Endothelial cell of umbilical vein (primary cell): ENCODE measurements at regions not wholly inside any gene's neighbourhood (a gene's known extent, or its start where the extent isn't known, plus 50 kb on each side); places are given as distances from the start of the nearest gene placed in this dataset.
"Not testable (repeated sequence)": the region's sequence is repeated elsewhere in the genome, so short reads cannot be mapped to it uniquely, and the experiment has no call there.

ENCODE experiments used
- BruUV-seq: library from RNA; stranded (reverse); fragments of 400-500 nt; replicated peaks from 2 replicates; lab custom pipeline; 2021; lab: Mats Ljungman, UMichigan
- CTCF ChIA-PET: fragments of 300-600, 350-600 bp; sonication (Branson Sonifier 250); formaldehyde crosslinking; loops from one replicate; lab custom pipeline; 2021; ENCODE audit warnings: antibody characterized with exemption, inconsistent platforms; lab: Charles Lee
- POLR2A ChIA-PET: fragments of 300-600, 350-600 bp; sonication (Branson Sonifier 250); formaldehyde crosslinking; loops from one replicate; lab custom pipeline; 2021; ENCODE audit warnings: antibody characterized with exemption, inconsistent platforms; lab: Charles Lee
- DNase-seq: peaks from one replicate; pipeline ENCODE4 v3.0.0-alpha.2; 2011; ENCODE audit warnings: low read depth, low spot score
- FAIRE-seq: peaks from 2 replicates; lab custom pipeline; 2011; peaks lifted over from hg19 to GRCh38; lab: Jason Lieb, UNC
- H2AFZ ChIP-seq: 2 replicates; pipeline ENCODE4 v1.6.0; 2012; ENCODE audit warnings: low read depth, low read length, control low read depth, inconsistent platforms
- H3K27ac ChIP-seq: 2 replicates; pipeline ENCODE4 v1.5.1; 2011; ENCODE audit warnings: low read depth, mild to moderate bottlenecking, control low read depth, low read length, moderate library complexity; ENCODE audit not compliant: insufficient read depth
- H3K27me3 ChIP-seq, 2 experiments: 2 replicates each; pipeline versions ENCODE4 v1.6.0 to v1.6.1; 2011; ENCODE audit warnings: low read length in 2 of 2, mixed read lengths in 1 of 2; ENCODE audit not compliant: control insufficient read depth in 2 of 2, insufficient read depth in 2 of 2
- H3K36me3 ChIP-seq, 2 experiments: 2 replicates in 1 of 2; 3 replicates in 1 of 2; pipeline ENCODE4 v1.5.1; 2011; ENCODE audit warnings: low read length in 2 of 2, mild to moderate bottlenecking in 1 of 2, moderate library complexity in 1 of 2; ENCODE audit not compliant: control insufficient read depth in 2 of 2, insufficient read depth in 2 of 2; ENCODE audit errors: extremely low read depth in 1 of 2
- H3K4me1 ChIP-seq: 3 replicates; pipeline ENCODE4 v1.5.1; 2011; ENCODE audit warnings: mild to moderate bottlenecking, low read length; ENCODE audit not compliant: control insufficient read depth, insufficient read depth; ENCODE audit errors: extremely low read depth
- H3K4me2 ChIP-seq: 2 replicates; pipeline ENCODE4 v1.6.1; 2011; ENCODE audit warnings: low read length, control low read depth, mixed read lengths; ENCODE audit not compliant: insufficient read depth
- H3K4me3 ChIP-seq, 3 experiments: fragments of 200-600 bp in 1 of 3; sonication (generic), shearing (Covaris generic) in 1 of 3; replicated peaks in 1 of 3; 2 replicates each; pipeline ENCODE4 v1.5.1; 2011 to 2016; ENCODE audit warnings: control low read depth in 3 of 3, low read length in 3 of 3, mild to moderate bottlenecking in 2 of 3, inconsistent platforms in 1 of 3, low read depth in 1 of 3, moderate library complexity in 1 of 3; ENCODE audit not compliant: insufficient read depth in 1 of 3
- H3K79me2 ChIP-seq: 2 replicates; pipeline ENCODE4 v1.6.0; 2012; ENCODE audit warnings: low read length, inconsistent platforms; ENCODE audit not compliant: control insufficient read depth, insufficient read depth
- H3K9ac ChIP-seq: replicated peaks from 2 replicates; pipeline ENCODE3; 2011; ENCODE audit warnings: low read length, control low read depth; ENCODE audit not compliant: insufficient read depth; ENCODE audit errors: extremely low read depth
- H3K9me1 ChIP-seq: replicated peaks from 3 replicates; pipeline ENCODE4 v1.6.0; 2011; ENCODE audit warnings: mild to moderate bottlenecking, low read length; ENCODE audit not compliant: control insufficient read depth, insufficient read depth; ENCODE audit errors: extremely low read depth
- H3K9me3 ChIP-seq: replicated peaks from 2 replicates; pipeline ENCODE4 v1.5.1; 2012; ENCODE audit warnings: low read length, inconsistent platforms; ENCODE audit not compliant: control insufficient read depth, insufficient read depth
- H4K20me1 ChIP-seq: replicated peaks from 2 replicates; pipeline ENCODE3; 2011; ENCODE audit warnings: mild to moderate bottlenecking, low read length; ENCODE audit not compliant: control insufficient read depth, insufficient read depth; ENCODE audit errors: extremely low read depth
- EZH2 ChIP-seq: IDR thresholded peaks from 2 replicates; pipeline ENCODE4 v1.6.1; 2012; ENCODE audit warnings: borderline replicate concordance, low read depth, mild to moderate bottlenecking, moderate library complexity, low read length, inconsistent platforms; ENCODE audit not compliant: severe bottlenecking
- FOS ChIP-seq: IDR thresholded peaks from 2 replicates; pipeline ENCODE4 v1.6.1; 2011; ENCODE audit warnings: mild to moderate bottlenecking, low read length, moderate library complexity, borderline replicate concordance; ENCODE audit not compliant: insufficient read depth
- GATA2 ChIP-seq: IDR thresholded peaks from 2 replicates; pipeline ENCODE4 v1.7.0; 2011; ENCODE audit warnings: low read depth, mild to moderate bottlenecking, moderate library complexity, mixed read lengths, low read length; ENCODE audit not compliant: insufficient read length, insufficient read depth
- JUN ChIP-seq: IDR thresholded peaks from 2 replicates; pipeline ENCODE4 v1.6.1; 2011; ENCODE audit warnings: borderline replicate concordance, low read depth; ENCODE audit not compliant: insufficient read length, insufficient read depth
- MYC ChIP-seq: IDR thresholded peaks from one replicate; pipeline ENCODE4 v1.6.1; 2011; ENCODE audit warnings: mild to moderate bottlenecking, low read depth, low read length
- POLR2A ChIP-seq: IDR thresholded peaks from 2 replicates; pipeline ENCODE4 v1.6.1; 2012; ENCODE audit warnings: low read depth, mild to moderate bottlenecking, control low read depth, low read length
- POLR2AphosphoS5 ChIP-seq: IDR thresholded peaks from 2 replicates; pipeline ENCODE4 v1.6.1; 2012; ENCODE audit warnings: low read depth, mild to moderate bottlenecking, control low read depth, low read length, moderate library complexity; ENCODE audit not compliant: insufficient read depth
- dilution Hi-C: fragments of 300-500 bp; cut with MboI; formaldehyde crosslinking; loops from one replicate; pipeline ENCODE4 v1.15.0; 2019; ENCODE audit warnings: low sequenced_read_pairs; ENCODE audit not compliant: extremely low pct_ligation_motif_present
- intact Hi-C: fragments of 100-400 bp; cut with micrococcal nuclease; formaldehyde crosslinking; loops from one replicate; pipeline ENCODE4 v1.10.0; 2022
- TF ChIP-seq, protein P1 (sequence below), 2 donors: IDR thresholded peaks; 1 replicate in 1 of 2; 2 replicates in 1 of 2; pipeline ENCODE4 v1.5.1; 2011; ENCODE audit warnings: low read length in 2 of 2, mild to moderate bottlenecking in 2 of 2, moderate library complexity in 2 of 2, control low read depth in 1 of 2, inconsistent platforms in 1 of 2, low read depth in 1 of 2; ENCODE audit not compliant: insufficient read depth in 1 of 2; ENCODE audit errors: extremely low read depth in 1 of 2
- TF ChIP-seq, protein P2 (sequence below): IDR thresholded peaks from 2 replicates; pipeline ENCODE4 v1.6.1; 2011; ENCODE audit not compliant: insufficient read depth, insufficient read length

DNA sequence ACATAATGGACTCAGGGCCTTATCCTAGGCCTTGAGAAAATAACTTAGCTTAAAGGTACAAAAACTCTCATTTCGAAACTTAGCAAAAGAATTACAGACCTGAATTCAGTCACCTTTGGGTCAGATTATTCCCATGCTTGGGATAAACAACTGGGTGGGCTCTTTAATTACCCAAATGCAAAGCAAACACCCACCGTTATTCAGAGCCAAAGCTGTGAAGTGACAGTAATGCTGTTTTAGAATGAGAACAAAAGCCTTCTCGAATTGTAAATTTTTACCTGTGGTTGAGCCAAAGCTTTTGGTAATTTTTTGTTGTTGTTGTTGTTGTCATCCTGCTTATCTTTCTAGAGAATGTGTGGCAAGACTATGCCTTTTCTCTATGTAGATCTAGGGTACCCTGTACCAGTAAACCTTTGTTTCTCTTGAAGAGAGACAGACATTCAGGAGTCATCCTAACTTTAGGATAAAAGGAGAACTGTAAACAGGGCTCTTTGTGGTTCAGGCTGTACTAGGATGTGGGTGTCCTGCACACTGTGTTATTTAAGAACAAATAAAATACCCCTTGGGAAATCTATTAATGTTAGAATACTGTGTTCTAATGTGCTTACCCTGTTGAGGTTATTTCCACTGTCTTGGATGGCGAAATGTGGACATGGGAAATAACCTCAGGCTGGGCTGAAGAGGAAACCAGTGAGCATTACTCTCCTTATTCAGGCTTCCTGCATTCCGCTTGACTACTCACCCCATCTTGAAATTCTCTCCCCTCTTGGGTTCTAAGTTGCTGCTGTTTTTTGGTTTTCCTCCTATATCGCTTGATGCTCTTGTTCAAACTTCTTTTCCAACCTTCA, 480.7 kb downstream of the CD83 start:
- H3K79me2 ChIP-seq: no peaks in the 10 kb centered on the region
- H3K27ac ChIP-seq: no peak overlapping the region
- no peak for TF ChIP-seq FOS
- no peak for TF ChIP-seq EZH2
- TF ChIP-seq POLR2AphosphoS5: no peak
- no peak for TF ChIP-seq JUN
- no peak for TF ChIP-seq POLR2A
- TF ChIP-seq, protein P1, sequence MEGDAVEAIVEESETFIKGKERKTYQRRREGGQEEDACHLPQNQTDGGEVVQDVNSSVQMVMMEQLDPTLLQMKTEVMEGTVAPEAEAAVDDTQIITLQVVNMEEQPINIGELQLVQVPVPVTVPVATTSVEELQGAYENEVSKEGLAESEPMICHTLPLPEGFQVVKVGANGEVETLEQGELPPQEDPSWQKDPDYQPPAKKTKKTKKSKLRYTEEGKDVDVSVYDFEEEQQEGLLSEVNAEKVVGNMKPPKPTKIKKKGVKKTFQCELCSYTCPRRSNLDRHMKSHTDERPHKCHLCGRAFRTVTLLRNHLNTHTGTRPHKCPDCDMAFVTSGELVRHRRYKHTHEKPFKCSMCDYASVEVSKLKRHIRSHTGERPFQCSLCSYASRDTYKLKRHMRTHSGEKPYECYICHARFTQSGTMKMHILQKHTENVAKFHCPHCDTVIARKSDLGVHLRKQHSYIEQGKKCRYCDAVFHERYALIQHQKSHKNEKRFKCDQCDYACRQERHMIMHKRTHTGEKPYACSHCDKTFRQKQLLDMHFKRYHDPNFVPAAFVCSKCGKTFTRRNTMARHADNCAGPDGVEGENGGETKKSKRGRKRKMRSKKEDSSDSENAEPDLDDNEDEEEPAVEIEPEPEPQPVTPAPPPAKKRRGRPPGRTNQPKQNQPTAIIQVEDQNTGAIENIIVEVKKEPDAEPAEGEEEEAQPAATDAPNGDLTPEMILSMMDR (IDR thresholded peaks at IDR 0.05; ENCODE audit: extremely low read depth in 1 of 2, insufficient read depth in 1 of 2, low read depth in 1 of 2, low read length in 2 of 2): no peak
- TF ChIP-seq MYC: no peak
- TF ChIP-seq GATA2: no peak
- TF ChIP-seq, protein P2, sequence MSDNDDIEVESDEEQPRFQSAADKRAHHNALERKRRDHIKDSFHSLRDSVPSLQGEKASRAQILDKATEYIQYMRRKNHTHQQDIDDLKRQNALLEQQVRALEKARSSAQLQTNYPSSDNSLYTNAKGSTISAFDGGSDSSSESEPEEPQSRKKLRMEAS: no peak
- no TSS peak for BruUV-seq
- peaks cover 4% of the 10 kb centered on the region for H3K9me3 ChIP-seq
- H2AFZ ChIP-seq: no peak overlapping the region
- H3K27me3 ChIP-seq: no peaks in the 10 kb centered on the region
- H3K9ac ChIP-seq: no peak overlapping the region
- dilution Hi-C loops (no loop called here), intact Hi-C loops (no loop called here)
- H3K4me2 ChIP-seq: no peak overlapping the region
- no peak overlapping the region for H3K4me3 ChIP-seq
- FAIRE-seq (no peak), DNase-seq (no peak)
- no peaks in the 10 kb centered on the region for H4K20me1 ChIP-seq
- ChIA-PET CTCF (no interaction called here), POLR2A (no interaction called here)
- H3K36me3 ChIP-seq: no peaks in the 10 kb centered on the region
- no peaks in the 10 kb centered on the region for H3K4me1 ChIP-seq
- H3K9me1 ChIP-seq: no peaks in the 10 kb centered on the region

DNA sequence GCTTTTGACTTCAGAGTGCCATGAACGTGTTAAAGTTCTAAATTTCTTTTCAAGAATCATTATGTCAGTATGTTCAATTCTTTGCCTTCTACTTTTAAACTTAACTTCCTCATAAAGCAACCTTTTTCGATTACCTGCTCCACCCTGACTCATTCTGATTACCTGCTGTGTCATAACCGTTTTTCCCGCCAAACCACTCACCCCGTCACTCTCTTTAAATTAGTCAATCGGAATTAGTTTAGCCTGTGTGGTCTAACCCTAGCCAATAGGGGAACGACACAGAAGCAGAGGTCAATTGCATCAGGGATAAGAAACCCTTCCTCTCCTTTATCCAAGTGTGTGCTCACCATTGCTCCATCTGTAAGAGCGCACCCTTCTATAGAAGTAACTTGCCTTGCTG, 482.7 kb downstream of the CD83 start:
- POLR2A ChIA-PET, H3K9me3 ChIP-seq: not testable (repeated sequence)

More for the DNA sequence above, 482.7 kb downstream of the CD83 start:
- H3K27me3 ChIP-seq, H3K4me2 ChIP-seq, BruUV-seq, CTCF ChIA-PET, FAIRE-seq, H3K27ac ChIP-seq, H2AFZ ChIP-seq, H3K4me3 ChIP-seq, H3K36me3 ChIP-seq, H4K20me1 ChIP-seq, H3K9me1 ChIP-seq, H3K9ac ChIP-seq, dilution Hi-C loops, DNase-seq, H3K79me2 ChIP-seq, intact Hi-C loops, H3K4me1 ChIP-seq: not testable (repeated sequence)
